AG09309 (cell line): ENCODE measurements at regions not wholly inside any gene's neighbourhood (a gene's known extent, or its start where the extent isn't known, plus 50 kb on each side); places are given as distances from the start of the nearest gene placed in this dataset.

Experiments
- DNase-seq: peaks from one replicate; pipeline ENCODE4 v3.0.0-alpha.2; 2010; ENCODE audit warnings: low read depth
- H3K4me3 ChIP-seq: 2 replicates; pipeline ENCODE4 v1.5.1; 2011; ENCODE audit warnings: mild to moderate bottlenecking, low read depth, low read length, moderate library complexity; ENCODE audit not compliant: control insufficient read depth
- TF ChIP-seq, protein P1 (sequence below): IDR thresholded peaks from 2 replicates; pipeline ENCODE4 v1.5.1; 2011; ENCODE audit warnings: mild to moderate bottlenecking, low read depth, low read length, inconsistent platforms; ENCODE audit not compliant: insufficient read depth, control insufficient read depth; ENCODE audit errors: missing control alignments

DNA sequence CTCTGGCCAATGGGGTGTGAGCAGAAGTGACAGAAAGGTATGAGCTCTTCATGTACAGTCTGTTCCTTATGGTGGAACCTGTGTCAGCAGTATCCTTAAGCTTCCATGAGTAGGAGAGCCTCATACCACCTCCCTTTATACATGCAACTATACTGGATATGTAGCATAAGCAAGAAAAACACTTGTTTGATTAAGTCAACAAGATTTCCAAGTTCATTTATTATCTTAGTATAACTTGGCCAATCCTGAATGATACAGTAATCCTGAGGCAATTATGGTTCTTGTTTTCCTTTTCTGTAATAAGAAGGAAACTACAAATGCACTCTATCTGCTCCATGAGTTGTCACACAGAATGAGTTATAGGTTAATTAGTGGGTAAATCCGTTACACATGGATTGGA lies 409.6 kb upstream of the ID4 start:
- TF ChIP-seq, protein P1, sequence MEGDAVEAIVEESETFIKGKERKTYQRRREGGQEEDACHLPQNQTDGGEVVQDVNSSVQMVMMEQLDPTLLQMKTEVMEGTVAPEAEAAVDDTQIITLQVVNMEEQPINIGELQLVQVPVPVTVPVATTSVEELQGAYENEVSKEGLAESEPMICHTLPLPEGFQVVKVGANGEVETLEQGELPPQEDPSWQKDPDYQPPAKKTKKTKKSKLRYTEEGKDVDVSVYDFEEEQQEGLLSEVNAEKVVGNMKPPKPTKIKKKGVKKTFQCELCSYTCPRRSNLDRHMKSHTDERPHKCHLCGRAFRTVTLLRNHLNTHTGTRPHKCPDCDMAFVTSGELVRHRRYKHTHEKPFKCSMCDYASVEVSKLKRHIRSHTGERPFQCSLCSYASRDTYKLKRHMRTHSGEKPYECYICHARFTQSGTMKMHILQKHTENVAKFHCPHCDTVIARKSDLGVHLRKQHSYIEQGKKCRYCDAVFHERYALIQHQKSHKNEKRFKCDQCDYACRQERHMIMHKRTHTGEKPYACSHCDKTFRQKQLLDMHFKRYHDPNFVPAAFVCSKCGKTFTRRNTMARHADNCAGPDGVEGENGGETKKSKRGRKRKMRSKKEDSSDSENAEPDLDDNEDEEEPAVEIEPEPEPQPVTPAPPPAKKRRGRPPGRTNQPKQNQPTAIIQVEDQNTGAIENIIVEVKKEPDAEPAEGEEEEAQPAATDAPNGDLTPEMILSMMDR: no peak
- no peak overlapping the region for H3K4me3 ChIP-seq
- DNase-seq: no peak

DNA sequence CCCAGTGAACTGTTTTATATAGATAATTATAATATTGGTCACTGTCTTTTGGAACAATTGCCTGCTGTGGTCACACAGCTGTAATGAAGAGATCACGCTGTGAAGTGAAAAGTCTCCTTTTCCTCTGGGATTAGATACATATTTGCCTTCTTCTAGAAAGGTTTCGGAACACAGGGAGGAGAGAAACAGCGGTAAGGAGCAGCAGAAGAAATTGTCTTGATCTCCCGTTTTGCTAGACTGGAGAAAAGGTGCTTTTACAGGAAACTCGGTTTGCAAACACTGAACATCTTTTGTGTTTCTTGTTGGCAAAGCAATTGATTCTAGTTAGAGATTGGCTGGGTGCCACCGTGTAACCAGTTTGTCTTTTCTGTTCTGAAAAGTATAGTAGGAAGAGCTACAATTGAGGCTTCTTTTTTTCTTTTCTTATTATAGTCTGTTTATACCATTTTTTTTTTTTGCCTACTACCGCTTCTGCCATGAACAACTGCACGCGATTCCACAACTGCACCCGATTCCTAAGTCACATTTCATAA lies 404.1 kb upstream of the ID4 start:
- H3K4me3 ChIP-seq: no peak overlapping the region
- DNase-seq: no peak
- TF ChIP-seq, protein P1: no peak

DNA sequence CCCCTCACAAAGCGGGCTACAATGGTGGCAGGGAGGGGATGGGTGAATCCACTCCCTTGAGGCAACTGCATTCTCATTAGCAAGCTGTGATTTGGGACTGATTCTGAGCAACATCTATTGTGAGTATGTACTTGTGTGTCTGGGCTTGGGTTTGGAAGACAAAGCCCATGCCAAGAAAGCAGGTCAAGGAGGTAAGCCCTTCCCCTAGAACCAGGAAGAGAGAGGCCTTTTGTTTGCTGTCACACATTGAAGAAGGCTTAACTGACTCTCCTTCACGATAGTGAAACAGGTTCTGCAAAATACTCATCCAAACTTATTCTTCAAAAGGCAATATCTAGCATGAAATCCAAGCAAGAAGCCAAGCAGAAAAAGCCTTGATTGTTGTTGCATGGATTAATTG lies 403.1 kb upstream of the ID4 start:
- TF ChIP-seq, protein P1: no peak
- DNase-seq: no peak
- no peak overlapping the region for H3K4me3 ChIP-seq

DNA sequence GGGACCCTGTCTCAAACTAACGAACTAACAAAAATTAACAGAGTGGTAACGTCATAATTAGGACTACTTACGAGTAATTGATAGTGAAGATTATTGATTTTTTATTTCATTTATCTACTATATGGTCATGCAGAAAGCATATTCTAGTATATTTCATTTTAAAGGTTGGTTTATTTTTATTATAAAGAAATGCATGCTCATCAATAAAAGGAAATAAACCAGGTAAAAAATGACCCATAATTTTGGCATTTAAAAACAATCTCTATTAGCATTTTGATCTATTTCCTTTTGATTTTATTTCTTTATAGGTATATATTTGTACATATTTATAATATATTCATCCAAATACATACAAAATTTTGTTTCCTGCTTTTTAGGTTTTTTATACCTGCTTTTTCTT lies 401.4 kb upstream of the ID4 start:
- no peak overlapping the region for H3K4me3 ChIP-seq
- DNase-seq: no peak
- TF ChIP-seq, protein P1: no peak

DNA sequence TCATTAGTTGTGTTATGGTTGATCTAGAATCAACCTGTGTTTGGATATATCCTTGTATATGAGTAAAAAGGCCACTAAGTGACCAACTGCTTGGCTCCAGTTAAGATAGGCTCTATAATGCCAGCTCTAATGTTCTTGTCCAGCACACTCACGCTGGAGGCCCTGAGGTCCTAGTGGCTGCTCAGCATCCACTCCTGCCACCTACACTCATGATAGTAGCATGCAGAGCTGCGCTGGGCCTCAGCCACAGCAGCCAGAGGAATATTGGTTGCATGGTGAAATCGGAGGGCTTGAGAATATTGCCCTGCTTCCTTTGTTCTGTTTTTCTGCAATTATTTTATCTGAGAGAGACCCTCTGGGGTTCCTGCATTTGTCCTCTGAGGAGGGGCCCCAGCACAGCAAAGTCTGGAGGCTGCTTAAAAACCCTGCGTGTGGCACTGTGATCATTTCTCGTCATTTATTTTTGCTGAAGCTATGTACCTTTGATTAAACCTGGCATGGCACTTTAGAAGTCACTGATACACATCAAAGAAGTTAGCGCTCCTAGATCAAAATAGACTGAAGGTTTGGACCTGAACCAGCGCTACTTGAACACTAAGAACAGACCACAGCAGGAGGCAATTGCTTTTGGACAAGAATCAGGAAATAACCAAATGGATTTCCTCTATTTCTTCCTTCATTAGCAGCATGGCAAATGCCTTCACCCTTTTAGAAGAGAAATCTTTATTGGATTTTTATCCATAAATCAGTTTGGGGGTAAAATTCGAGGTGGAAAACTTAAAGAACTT lies 398.4 kb upstream of the ID4 start:
- no peak for DNase-seq
- TF ChIP-seq, protein P1: no peak
- H3K4me3 ChIP-seq: no peak overlapping the region

DNA sequence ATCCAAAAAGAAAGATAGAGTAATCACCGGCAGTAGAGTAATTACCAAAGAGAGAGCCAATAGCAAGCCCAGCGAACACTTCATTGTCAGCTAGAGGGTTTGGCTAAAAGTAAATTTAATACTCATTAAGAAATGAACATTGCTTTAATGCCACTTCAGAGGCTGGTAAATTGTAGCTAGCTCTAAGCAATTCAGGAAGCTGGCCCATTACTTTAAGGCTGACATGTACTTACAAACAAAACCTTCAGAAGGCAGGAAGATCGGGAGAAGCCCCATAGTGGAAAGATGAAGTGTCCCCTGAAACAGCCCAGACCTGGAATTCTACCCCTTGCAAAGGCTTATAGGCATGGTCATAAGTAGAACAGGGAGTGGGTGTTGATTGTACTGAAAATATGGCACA lies 396.6 kb upstream of the ID4 start:
- TF ChIP-seq, protein P1: no peak
- no peak overlapping the region for H3K4me3 ChIP-seq
- DNase-seq: no peak
